ENCODE measurements at regions not wholly inside any gene's neighbourhood (a gene's known extent, or its start where the extent isn't known, plus 50 kb on each side); places are given as distances from the start of the nearest gene placed in this dataset.

DNA sequence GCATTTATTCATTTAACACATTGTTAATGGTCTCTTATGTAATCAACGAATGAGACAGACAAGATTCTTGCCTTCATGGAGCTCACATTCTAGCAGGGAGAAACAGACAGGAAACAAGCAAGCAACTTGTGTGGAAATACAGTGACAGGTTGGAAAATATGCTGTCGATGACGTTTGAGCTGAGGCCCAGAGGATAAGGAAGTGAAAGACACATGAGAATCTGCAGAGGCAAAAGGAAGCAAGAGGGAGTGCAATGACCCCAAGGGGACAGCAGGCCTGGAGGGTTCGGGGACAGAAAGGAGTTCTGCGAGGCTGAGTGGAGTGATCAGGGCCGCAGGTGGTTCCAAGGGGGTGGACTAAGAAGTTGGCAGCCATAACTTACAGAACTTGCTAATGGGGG lies 60.6 kb upstream of the AKT3 start:
- no peak for DNase-seq

DNA sequence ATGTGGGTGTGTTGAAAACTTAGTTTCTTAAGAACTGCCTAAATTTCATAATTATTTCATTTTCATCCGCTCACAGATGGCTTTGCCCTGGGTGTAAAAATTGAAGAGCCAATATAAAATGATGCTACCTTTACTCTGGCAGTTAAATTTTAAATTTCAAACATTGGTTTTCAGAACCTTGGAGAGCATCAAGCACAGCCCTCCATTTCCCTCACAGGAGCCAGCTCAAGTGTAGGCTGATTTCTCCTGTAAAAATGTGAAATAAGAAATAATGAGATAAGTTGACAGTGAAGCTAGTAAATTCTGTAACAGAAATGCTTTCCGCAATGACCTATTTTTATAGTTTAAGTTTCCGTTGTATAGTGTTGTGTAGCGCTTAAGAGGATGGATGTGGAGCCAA lies 53.9 kb upstream of the AKT3 start:
- no peak for DNase-seq

DNA sequence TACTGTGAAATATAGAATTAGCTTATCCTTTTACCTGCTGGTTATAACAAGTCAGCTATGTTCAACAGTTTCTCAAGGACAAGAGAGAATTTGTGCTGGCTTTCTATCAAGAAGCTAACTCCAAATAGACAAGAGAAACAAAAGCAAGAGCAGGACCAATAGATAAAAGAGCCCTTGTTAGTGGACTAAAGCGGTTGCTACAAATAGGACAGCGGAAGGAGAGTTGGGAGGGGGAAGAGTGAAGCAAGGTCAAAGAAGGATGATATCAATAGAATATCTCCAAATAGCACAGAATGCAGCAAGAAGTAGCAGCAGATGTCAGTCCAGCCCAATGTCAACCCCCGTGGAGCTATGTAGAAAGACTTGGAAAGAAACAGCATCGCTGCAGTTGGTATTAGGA lies 53.0 kb upstream of the AKT3 start:
- no peak for DNase-seq

DNA sequence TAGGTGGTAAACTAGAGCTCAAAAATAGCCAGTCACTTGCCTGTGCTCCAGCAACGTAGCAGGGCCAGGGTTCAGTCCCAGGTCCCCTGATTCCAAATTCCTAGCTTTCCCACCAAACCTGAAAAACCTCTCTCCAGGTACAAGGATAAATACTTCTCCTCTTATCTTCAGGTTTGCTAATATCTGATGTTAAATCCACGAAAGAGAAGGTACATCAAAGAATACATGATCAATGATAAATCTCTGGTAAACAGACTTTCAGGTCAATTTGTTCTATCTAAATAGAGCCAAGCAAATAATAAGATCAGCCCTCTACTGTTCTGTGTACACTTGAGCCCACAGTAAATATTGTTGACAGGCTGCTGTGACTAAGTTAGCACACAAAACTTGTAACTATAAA lies 52.1 kb upstream of the AKT3 start:
- DNase-seq = no peak

All from SHP77 treated with DMSO at 0.1 percent for 48 hours (cell line).